ENCODE measurements at regions not wholly inside any gene's neighbourhood (a gene's known extent, or its start where the extent isn't known, plus 50 kb on each side); places are given as distances from the start of the nearest gene placed in this dataset.

DNA sequence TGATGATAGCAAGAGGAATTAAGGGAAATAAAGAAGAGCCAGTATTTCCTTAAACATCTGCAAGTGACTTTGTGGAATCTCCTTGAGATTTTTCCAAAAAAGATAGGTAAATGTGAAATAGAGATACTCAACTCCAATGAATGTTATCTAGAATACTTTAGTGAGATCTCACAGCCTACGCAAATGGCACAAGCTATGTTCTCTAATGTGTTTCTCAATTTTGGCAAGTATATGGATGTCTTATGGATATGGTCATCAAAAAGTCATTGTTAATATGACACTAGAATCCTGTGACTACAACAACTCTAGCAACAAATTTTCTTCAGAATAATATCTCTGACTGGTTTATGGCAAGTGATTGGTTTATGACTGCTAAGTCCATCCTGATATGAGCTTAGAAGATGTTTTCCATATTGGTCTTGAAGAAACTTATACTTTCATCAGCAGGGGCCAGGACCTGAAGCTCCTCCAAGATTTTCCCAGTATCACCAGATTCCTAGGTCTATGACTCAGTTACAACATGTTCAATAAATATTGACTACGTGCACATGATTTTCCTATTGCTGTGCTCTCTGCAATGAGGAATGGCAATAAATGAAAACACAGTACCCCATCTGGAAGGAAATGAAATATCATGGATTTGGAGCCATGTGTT lies 170.9 kb upstream of the THBS1 start:
- POLR2A ChIA-PET: no interaction called here

DNA sequence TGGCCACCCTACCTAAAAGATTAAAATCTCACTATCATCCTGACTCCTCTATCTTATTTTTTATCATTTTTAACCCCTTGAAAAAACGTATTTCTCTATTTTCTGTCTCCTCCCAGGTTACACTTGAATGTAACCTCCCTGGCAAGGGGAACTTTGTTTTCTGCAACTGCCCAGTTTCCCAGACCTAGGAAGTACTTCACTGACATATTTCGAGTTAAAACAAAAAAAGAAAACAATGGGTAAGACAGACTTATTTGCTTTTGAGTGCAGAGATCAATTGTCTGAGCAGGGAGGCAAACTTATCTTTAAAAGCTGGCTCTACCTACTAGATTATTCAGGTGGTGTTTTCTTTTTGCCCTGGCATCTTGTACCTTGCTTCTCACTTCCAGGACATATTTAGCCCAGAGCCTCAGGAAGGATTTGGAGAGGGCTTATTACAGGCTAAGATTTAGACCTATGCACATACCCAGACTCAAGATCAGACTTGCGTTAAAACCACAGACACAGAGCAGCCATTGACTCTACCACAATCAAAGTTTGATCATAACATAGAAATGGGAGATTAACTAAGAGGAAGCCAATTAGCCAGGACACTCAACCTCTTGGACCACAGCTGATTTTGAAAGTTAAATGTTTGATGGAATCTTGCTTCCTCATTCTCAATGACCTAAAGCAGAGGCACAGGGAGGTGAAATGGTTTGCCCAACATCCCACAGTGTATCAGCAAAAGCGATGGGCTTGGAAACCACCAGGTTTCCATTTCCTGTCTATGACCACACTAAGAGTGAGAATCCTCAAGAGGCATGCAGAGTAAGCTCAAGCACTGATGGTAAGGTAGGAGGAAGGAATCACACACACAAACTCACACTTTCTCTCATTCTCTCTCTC lies 169.5 kb upstream of the THBS1 start:
- WGBS (ENCODE audit: insufficient coverage): 90% methylated on average over 2 of the region's 4 CpGs
- Histone ChIP-seq H3K27ac (ENCODE audit: insufficient read depth in 1 of 2, low read depth in 1 of 2, low read length in 2 of 2, poor library complexity in 1 of 2, severe bottlenecking in 2 of 2) (no peak overlapping the region), H3K4me1 (ENCODE audit: control extremely low read depth in 1 of 4, control insufficient read depth in 4 of 4, insufficient read depth in 4 of 4, low read length in 3 of 4) (peaks cover 8 to 20% (median 15%) of the 10 kb centered on the region in 4 experiments), H3K36me3 (ENCODE audit: control insufficient read depth in 4 of 4, insufficient read depth in 4 of 4, low read length in 3 of 4) (no peaks in the 10 kb centered on the region), H3K27me3 (replicated peaks in 2 of 5; ENCODE audit: control insufficient read depth in 4 of 5, insufficient read depth in 5 of 5, low read length in 4 of 5) (no peaks in the 10 kb centered on the region), H3K9me3 (ENCODE audit: control extremely low read depth in 1 of 5, control insufficient read depth in 4 of 5, insufficient read depth in 2 of 5, low read depth in 1 of 5, low read length in 4 of 5) (peaks cover 0 to 7% (median 5%) of the 10 kb centered on the region in 5 experiments), H3K4me3 (ENCODE audit: control insufficient read depth in 1 of 7, extremely low read depth in 1 of 7, insufficient read depth in 4 of 7, low read depth in 2 of 7, low read length in 6 of 7) (no peak overlapping the region)
- CTCF ChIA-PET: interaction anchor here (1.1 to 1.4 kb wide), 3 partner anchors 14 to 42 kb away, joined by 3 to 4 read pairs (median 3); no protein-coding TSS in a partner anchor
- DNase-seq: peak in 2 of 3 donors; percentile 81 to 84
- POLR2A ChIA-PET: no interaction called here

More for the DNA sequence above, 170.9 kb upstream of the THBS1 start:
- CTCF ChIA-PET: interaction anchor here (1.1 kb wide), 1 partner anchor 44 kb away, joined by 3 read pairs; no protein-coding TSS in a partner anchor
- no peaks in the 10 kb centered on the region for H3K27me3 ChIP-seq (replicated peaks in 2 of 5; ENCODE audit: control insufficient read depth in 4 of 5, insufficient read depth in 5 of 5, low read length in 4 of 5)
- DNase-seq: no peak
- H3K36me3 ChIP-seq (ENCODE audit: control insufficient read depth in 4 of 4, insufficient read depth in 4 of 4, low read length in 3 of 4): no peaks in the 10 kb centered on the region
- no CpG with 5 or more reads among the region's 2 CpGs for WGBS (ENCODE audit: insufficient coverage)
- H3K4me3 ChIP-seq (ENCODE audit: control insufficient read depth in 1 of 7, extremely low read depth in 1 of 7, insufficient read depth in 4 of 7, low read depth in 2 of 7, low read length in 6 of 7): no peak overlapping the region
- H3K9me3 ChIP-seq (ENCODE audit: control extremely low read depth in 1 of 5, control insufficient read depth in 4 of 5, insufficient read depth in 2 of 5, low read depth in 1 of 5, low read length in 4 of 5): no peaks in the 10 kb centered on the region
- peaks cover 8 to 20% (median 15%) of the 10 kb centered on the region in 4 experiments for H3K4me1 ChIP-seq (ENCODE audit: control extremely low read depth in 1 of 4, control insufficient read depth in 4 of 4, insufficient read depth in 4 of 4, low read length in 3 of 4)
- no peak overlapping the region for H3K27ac ChIP-seq (ENCODE audit: insufficient read depth in 1 of 2, low read depth in 1 of 2, low read length in 2 of 2, poor library complexity in 1 of 2, severe bottlenecking in 2 of 2)

DNA sequence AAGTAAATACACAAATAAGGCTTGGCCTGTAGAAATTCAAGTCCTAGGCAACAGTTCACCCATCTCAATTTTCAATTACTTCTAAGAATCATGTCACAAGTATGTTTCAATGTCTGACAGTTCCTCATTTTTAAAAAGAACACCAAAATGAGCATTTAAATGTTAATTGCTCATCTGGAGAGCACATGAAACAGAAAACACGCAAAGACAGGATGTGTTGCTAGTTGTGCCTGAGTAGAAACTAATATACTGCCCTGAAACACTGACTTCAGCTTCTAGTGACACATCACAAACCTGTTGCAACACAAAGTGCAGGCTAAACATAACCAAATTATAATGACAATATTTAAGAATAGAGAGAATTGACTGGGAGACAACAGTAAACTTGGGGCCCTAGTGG lies 167.3 kb upstream of the THBS1 start:
- DNase-seq: peak in 2 of 3 donors; percentile 61 to 67
- Histone ChIP-seq H3K4me1 (ENCODE audit: control extremely low read depth in 1 of 4, control insufficient read depth in 4 of 4, insufficient read depth in 4 of 4, low read length in 3 of 4) (peaks cover 8 to 20% (median 15%) of the 10 kb centered on the region in 4 experiments), H3K9me3 (ENCODE audit: control extremely low read depth in 1 of 5, control insufficient read depth in 4 of 5, insufficient read depth in 2 of 5, low read depth in 1 of 5, low read length in 4 of 5) (peaks cover 0 to 13% (median 9%) of the 10 kb centered on the region in 5 experiments), H3K27ac (ENCODE audit: insufficient read depth in 1 of 2, low read depth in 1 of 2, low read length in 2 of 2, poor library complexity in 1 of 2, severe bottlenecking in 2 of 2) (no peak overlapping the region), H3K36me3 (ENCODE audit: control insufficient read depth in 4 of 4, insufficient read depth in 4 of 4, low read length in 3 of 4) (no peaks in the 10 kb centered on the region), H3K4me3 (ENCODE audit: control insufficient read depth in 1 of 7, extremely low read depth in 1 of 7, insufficient read depth in 4 of 7, low read depth in 2 of 7, low read length in 6 of 7) (no peak overlapping the region), H3K27me3 (replicated peaks in 2 of 5; ENCODE audit: control insufficient read depth in 4 of 5, insufficient read depth in 5 of 5, low read length in 4 of 5) (no peaks in the 10 kb centered on the region)
- WGBS (ENCODE audit: insufficient coverage): no CpG with 5 or more reads among the region's 1 CpG
- ChIA-PET POLR2A (no interaction called here), CTCF (no interaction called here)

DNA sequence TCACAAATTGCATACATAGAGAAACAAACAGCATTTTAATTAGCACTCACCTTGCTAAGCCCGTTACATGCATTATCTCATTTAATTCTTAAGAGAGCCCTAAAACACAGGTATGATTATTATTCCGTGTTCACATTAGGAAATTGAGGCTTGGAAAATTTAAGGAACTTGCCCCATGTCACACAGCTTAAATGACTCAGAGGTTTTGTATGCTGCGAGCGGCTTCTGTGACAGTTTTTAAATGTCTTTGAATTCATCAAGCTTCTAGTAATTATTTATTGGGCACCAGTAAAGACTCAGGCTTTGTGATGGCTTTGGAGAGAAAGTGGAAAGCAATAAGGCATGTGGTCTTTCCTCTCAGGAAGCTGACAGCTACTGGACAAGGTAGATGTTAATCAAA lies 166.7 kb upstream of the THBS1 start:
- peaks cover 8 to 20% (median 15%) of the 10 kb centered on the region in 4 experiments for H3K4me1 ChIP-seq (ENCODE audit: control extremely low read depth in 1 of 4, control insufficient read depth in 4 of 4, insufficient read depth in 4 of 4, low read length in 3 of 4)

DNA sequence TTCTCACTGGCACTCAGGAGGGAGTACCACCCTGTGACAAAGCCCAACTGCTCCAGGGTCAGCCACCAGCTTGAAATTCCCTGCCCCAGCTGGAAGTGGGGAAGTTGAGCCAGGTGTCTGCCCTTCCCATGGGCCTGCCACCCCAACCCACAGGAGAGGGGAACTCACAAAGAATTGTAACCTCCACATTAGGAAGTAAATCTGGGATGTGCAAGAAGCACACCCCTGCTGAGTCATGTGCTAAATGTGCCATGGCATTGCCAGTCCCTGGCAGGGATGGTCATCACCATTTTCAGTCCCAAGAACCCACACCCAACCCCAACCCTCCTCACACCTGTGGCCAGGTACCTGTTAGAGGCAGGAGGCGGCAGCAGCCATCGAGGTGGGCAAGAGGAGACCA lies 165.2 kb upstream of the THBS1 start:
- WGBS (ENCODE audit: insufficient coverage): 50% methylated on average over 2 of the region's 2 CpGs
- POLR2A ChIA-PET: no interaction called here
- Histone ChIP-seq H3K27ac (ENCODE audit: insufficient read depth in 1 of 2, low read depth in 1 of 2, low read length in 2 of 2, poor library complexity in 1 of 2, severe bottlenecking in 2 of 2) (no peak overlapping the region), H3K27me3 (replicated peaks in 2 of 5; ENCODE audit: control insufficient read depth in 4 of 5, insufficient read depth in 5 of 5, low read length in 4 of 5) (no peaks in the 10 kb centered on the region), H3K36me3 (ENCODE audit: control insufficient read depth in 4 of 4, insufficient read depth in 4 of 4, low read length in 3 of 4) (no peaks in the 10 kb centered on the region), H3K9me3 (ENCODE audit: control extremely low read depth in 1 of 5, control insufficient read depth in 4 of 5, insufficient read depth in 2 of 5, low read depth in 1 of 5, low read length in 4 of 5) (peaks cover 0 to 13% (median 9%) of the 10 kb centered on the region in 5 experiments), H3K4me3 (ENCODE audit: control insufficient read depth in 1 of 7, extremely low read depth in 1 of 7, insufficient read depth in 4 of 7, low read depth in 2 of 7, low read length in 6 of 7) (no peak overlapping the region), H3K4me1 (ENCODE audit: control extremely low read depth in 1 of 4, control insufficient read depth in 4 of 4, insufficient read depth in 4 of 4, low read length in 3 of 4) (peaks cover 8 to 20% (median 15%) of the 10 kb centered on the region in 4 experiments)
- no peak for DNase-seq
- CTCF ChIA-PET: interaction anchor here (1.7 kb wide), 1 partner anchor 11 kb away, joined by 7 read pairs; no protein-coding TSS in a partner anchor

More for the DNA sequence above, 166.7 kb upstream of the THBS1 start:
- no peaks in the 10 kb centered on the region for H3K27me3 ChIP-seq (replicated peaks in 2 of 5; ENCODE audit: control insufficient read depth in 4 of 5, insufficient read depth in 5 of 5, low read length in 4 of 5)
- H3K27ac ChIP-seq (ENCODE audit: insufficient read depth in 1 of 2, low read depth in 1 of 2, low read length in 2 of 2, poor library complexity in 1 of 2, severe bottlenecking in 2 of 2): no peak overlapping the region
- no peak for DNase-seq
- ChIA-PET POLR2A (no interaction called here), CTCF (interaction anchor here (1.7 kb wide), 1 partner anchor 13 kb away, joined by 7 read pairs; no protein-coding TSS in a partner anchor)
- 95% methylated on average over 3 of the region's 4 CpGs for WGBS (ENCODE audit: insufficient coverage)
- peaks cover 0 to 13% (median 9%) of the 10 kb centered on the region in 5 experiments for H3K9me3 ChIP-seq (ENCODE audit: control extremely low read depth in 1 of 5, control insufficient read depth in 4 of 5, insufficient read depth in 2 of 5, low read depth in 1 of 5, low read length in 4 of 5)
- H3K36me3 ChIP-seq (ENCODE audit: control insufficient read depth in 4 of 4, insufficient read depth in 4 of 4, low read length in 3 of 4): no peaks in the 10 kb centered on the region
- H3K4me3 ChIP-seq (ENCODE audit: control insufficient read depth in 1 of 7, extremely low read depth in 1 of 7, insufficient read depth in 4 of 7, low read depth in 2 of 7, low read length in 6 of 7): no peak overlapping the region

DNA sequence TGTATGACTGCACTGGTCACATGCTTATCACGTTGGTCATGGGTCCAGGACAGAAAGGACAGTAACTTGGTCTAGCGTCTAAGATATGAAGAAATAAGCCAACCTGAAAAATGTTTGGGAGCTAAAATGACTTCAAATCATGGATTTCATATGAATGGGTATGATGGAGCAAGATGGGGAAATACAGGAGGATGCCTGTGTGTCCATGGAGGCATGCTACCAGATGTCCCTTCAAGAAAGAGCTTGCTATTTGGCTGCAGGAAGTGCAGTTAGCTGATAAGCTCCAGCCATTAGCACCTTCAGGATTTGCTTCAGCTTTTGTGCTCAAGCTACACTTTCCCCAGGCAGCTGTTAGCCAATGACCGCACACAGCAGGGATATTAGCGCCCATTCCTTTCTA lies 164.6 kb upstream of the THBS1 start:
- POLR2A ChIA-PET: no interaction called here
- H3K9me3 ChIP-seq (ENCODE audit: control extremely low read depth in 1 of 5, control insufficient read depth in 4 of 5, insufficient read depth in 2 of 5, low read depth in 1 of 5, low read length in 4 of 5): peaks cover 0 to 13% (median 9%) of the 10 kb centered on the region in 5 experiments
- WGBS (ENCODE audit: insufficient coverage): 97% methylated on average over 4 of the region's 4 CpGs

More for the DNA sequence above, 164.6 kb upstream of the THBS1 start:
- peaks cover 6 to 16% (median 13%) of the 10 kb centered on the region in 4 experiments for H3K4me1 ChIP-seq (ENCODE audit: control extremely low read depth in 1 of 4, control insufficient read depth in 4 of 4, insufficient read depth in 4 of 4, low read length in 3 of 4)
- DNase-seq: no peak
- H3K27ac ChIP-seq (ENCODE audit: insufficient read depth in 1 of 2, low read depth in 1 of 2, low read length in 2 of 2, poor library complexity in 1 of 2, severe bottlenecking in 2 of 2): no peak overlapping the region
- no peak overlapping the region for H3K4me3 ChIP-seq (ENCODE audit: control insufficient read depth in 1 of 7, extremely low read depth in 1 of 7, insufficient read depth in 4 of 7, low read depth in 2 of 7, low read length in 6 of 7)
- H3K36me3 ChIP-seq (ENCODE audit: control insufficient read depth in 4 of 4, insufficient read depth in 4 of 4, low read length in 3 of 4): no peaks in the 10 kb centered on the region
- no peaks in the 10 kb centered on the region for H3K27me3 ChIP-seq (replicated peaks in 2 of 5; ENCODE audit: control insufficient read depth in 4 of 5, insufficient read depth in 5 of 5, low read length in 4 of 5)
- CTCF ChIA-PET: no interaction called here
